Fibroblast of skin of scalp (primary cell): ENCODE measurements at regions not wholly inside any gene's neighbourhood (a gene's known extent, or its start where the extent isn't known, plus 50 kb on each side); places are given as distances from the start of the nearest gene placed in this dataset.
"Not testable (repeated sequence)": the region's sequence is repeated elsewhere in the genome, so short reads cannot be mapped to it uniquely, and the experiment has no call there.

Experiments
- DNase-seq: peaks from one replicate; pipeline ENCODE4 v3.0.0-alpha.2; 2013

GRCh38 chr6:148602136-148602535, 144.7 kb upstream of the UST start:
- no peak for DNase-seq

GRCh38 chr6:148608199-148608951, 138.5 kb upstream of the UST start:
- no peak for DNase-seq

- peak; percentile 33 for DNase-seq
Measured at GRCh38 chr6:148611213-148611612, 135.6 kb upstream of the UST start.

GRCh38 chr6:148612043-148612442, 134.8 kb upstream of the UST start:
- no peak for DNase-seq

GRCh38 chr6:148614602-148615001, 132.2 kb upstream of the UST start:
- DNase-seq, result no peak

GRCh38 chr6:148616841-148617240, 130.0 kb upstream of the UST start:
- no peak for DNase-seq

GRCh38 chr6:148617530-148617929, 129.3 kb upstream of the UST start:
- DNase-seq, result peak; percentile 14

GRCh38 chr6:148619891-148620290, 126.9 kb upstream of the UST start:
- DNase-seq, result no peak

- DNase-seq, result no peak
Measured at GRCh38 chr6:148620579-148621298, 126.1 kb upstream of the UST start.

GRCh38 chr6:148625609-148626008, 121.2 kb upstream of the UST start:
- DNase-seq, result no peak

- DNase-seq, result no peak
Measured at GRCh38 chr6:148628251-148628650, 118.6 kb upstream of the UST start.

- DNase-seq, result peak; percentile 14
Measured at GRCh38 chr6:148629181-148629580, 117.6 kb upstream of the UST start.

GRCh38 chr6:148629592-148630465, 117.0 kb upstream of the UST start:
- no peak for DNase-seq

GRCh38 chr6:148635070-148635743, 111.6 kb upstream of the UST start:
- DNase-seq, result no peak

- DNase-seq, result not testable (repeated sequence)
Measured at GRCh38 chr6:148641836-148642235, 105.0 kb upstream of the UST start.

GRCh38 chr6:148643208-148643607, 103.6 kb upstream of the UST start:
- DNase-seq, result not testable (repeated sequence)

GRCh38 chr6:148645049-148645448, 101.8 kb upstream of the UST start:
- not testable (repeated sequence) for DNase-seq

- DNase-seq, result no peak
Measured at GRCh38 chr6:148648754-148649453, 97.9 kb upstream of the UST start.

- no peak for DNase-seq
Measured at GRCh38 chr6:148649454-148649963, 97.3 kb upstream of the UST start.

GRCh38 chr6:148650941-148651505, 95.8 kb upstream of the UST start:
- no peak for DNase-seq

GRCh38 chr6:148652205-148652604, 94.6 kb upstream of the UST start:
- no peak for DNase-seq
